ENCODE measurements at regions not wholly inside any gene's neighbourhood (a gene's known extent, or its start where the extent isn't known, plus 50 kb on each side); places are given as distances from the start of the nearest gene placed in this dataset.

DNA sequence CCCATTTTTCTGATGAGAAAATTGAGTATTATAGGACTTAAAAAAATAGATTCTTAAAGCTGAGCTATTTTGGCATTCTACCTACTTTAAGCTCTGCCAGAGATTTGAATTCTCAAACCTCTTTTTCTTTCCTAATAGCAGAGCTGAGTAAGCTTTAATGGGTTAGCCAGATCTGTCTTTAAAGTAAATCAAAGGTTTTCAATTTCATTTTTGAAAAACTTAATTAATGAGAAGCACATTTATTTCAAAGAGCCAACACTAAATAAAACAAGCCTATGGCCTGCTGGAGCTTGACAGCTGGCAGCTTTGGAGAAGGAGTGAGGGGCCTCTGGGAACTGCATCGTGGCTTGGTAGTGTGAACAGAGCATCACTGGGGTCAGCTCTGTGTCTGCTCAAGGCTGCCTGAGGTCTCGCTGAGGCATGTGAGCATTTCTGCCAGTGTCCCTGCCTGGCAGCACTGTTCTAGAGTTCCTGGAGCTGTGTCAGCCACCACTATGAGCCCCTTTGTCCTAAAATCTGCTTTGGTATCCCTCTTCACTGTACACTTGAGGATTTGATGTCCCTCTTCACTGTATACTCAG lies 50.4 kb upstream of the PRSS23 start:
- Histone ChIP-seq H3K4me3 (no peak overlapping the region), H3K27me3 (no peaks in the 10 kb centered on the region), H3K36me3 (no peaks in the 10 kb centered on the region), H3K27ac (no peak overlapping the region), H3K4me1 (peaks cover 0 to 13% (median 4%) of the 10 kb centered on the region in 4 donors), H3K9me3 (no peaks in the 10 kb centered on the region)
- no peak for DNase-seq
- no peak for TF ChIP-seq POLR2A (IDR thresholded peaks at IDR 0.05)
- WGBS, 2 donors, result 80 to 81% methylated on average over 2 of the region's 2 CpGs
- intact Hi-C loops (cut with DNase I), result no loop called here

DNA sequence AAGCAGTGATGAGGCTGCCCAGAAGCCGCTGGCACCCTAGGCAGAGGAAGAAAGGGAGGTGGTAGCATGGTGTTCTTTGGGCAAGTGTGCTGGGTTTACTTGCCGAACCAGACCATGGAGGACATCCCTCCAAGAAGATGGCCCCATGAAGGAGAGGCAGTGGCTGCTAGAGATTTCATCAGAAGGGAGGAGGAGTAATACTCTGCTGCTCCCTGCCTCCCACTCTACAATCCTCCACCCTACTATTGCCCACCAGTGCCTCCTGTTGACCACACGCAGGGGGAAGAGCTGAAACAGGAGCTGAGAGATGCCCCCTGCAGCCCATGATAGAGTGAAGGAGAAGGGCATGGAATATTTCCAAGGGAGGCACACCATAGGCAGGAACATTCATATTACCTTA lies 51.0 kb upstream of the PRSS23 start:
- peaks cover 0 to 13% (median 4%) of the 10 kb centered on the region in 4 donors for H3K4me1 ChIP-seq
- H3K36me3 ChIP-seq, result no peaks in the 10 kb centered on the region
- H3K9me3 ChIP-seq, result no peaks in the 10 kb centered on the region
- no peak overlapping the region for H3K4me3 ChIP-seq
- TF ChIP-seq, protein P1, sequence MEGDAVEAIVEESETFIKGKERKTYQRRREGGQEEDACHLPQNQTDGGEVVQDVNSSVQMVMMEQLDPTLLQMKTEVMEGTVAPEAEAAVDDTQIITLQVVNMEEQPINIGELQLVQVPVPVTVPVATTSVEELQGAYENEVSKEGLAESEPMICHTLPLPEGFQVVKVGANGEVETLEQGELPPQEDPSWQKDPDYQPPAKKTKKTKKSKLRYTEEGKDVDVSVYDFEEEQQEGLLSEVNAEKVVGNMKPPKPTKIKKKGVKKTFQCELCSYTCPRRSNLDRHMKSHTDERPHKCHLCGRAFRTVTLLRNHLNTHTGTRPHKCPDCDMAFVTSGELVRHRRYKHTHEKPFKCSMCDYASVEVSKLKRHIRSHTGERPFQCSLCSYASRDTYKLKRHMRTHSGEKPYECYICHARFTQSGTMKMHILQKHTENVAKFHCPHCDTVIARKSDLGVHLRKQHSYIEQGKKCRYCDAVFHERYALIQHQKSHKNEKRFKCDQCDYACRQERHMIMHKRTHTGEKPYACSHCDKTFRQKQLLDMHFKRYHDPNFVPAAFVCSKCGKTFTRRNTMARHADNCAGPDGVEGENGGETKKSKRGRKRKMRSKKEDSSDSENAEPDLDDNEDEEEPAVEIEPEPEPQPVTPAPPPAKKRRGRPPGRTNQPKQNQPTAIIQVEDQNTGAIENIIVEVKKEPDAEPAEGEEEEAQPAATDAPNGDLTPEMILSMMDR (IDR thresholded peaks at IDR 0.05), result no peak
- TF ChIP-seq POLR2A (IDR thresholded peaks at IDR 0.05) (no peak), POLR2AphosphoS5 (IDR thresholded peaks at IDR 0.05) (no peak), EP300 (IDR thresholded peaks at IDR 0.05) (no peak)
- 94% methylated on average over 3 of the region's 3 CpGs for WGBS, 2 donors
- no peak overlapping the region for H3K27ac ChIP-seq
- intact Hi-C loops (cut with DNase I), result no loop called here
- DNase-seq, result no peak
- H3K27me3 ChIP-seq, result no peaks in the 10 kb centered on the region

DNA sequence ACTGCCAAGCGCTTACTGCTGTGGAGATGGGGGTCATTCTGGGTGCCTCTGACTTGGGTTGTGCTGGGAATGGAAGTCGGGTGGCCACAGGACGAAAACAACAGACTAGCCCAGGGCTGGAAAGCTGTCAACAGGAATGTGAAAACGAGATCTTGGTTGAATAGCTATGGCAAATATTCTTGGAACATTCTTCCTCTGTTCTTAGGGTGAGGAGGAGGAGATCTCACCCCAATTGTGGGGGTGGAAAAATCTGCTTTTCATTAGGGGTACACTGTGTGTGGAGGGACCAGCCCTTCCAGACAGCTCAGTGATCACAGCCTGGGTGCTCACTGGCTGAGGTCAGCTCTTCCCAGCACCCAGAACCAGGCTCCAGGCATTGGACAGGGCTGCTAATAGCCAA lies 52.0 kb upstream of the PRSS23 start:
- Histone ChIP-seq H3K27ac (no peak overlapping the region), H3K4me1 (peaks cover 0 to 22% (median 9%) of the 10 kb centered on the region in 4 donors), H3K36me3 (no peaks in the 10 kb centered on the region), H3K9me3 (no peaks in the 10 kb centered on the region), H3K27me3 (no peaks in the 10 kb centered on the region), H3K4me3 (no peak overlapping the region)
- intact Hi-C loops (cut with DNase I), result no loop called here
- WGBS, 2 donors, result 85 to 86% methylated on average over 4 of the region's 4 CpGs
- no peak for DNase-seq
- TF ChIP-seq POLR2AphosphoS5 (IDR thresholded peaks at IDR 0.05) (no peak), EP300 (IDR thresholded peaks at IDR 0.05) (no peak), POLR2A (IDR thresholded peaks at IDR 0.05) (no peak)
- TF ChIP-seq, protein P1 (IDR thresholded peaks at IDR 0.05), result no peak

DNA sequence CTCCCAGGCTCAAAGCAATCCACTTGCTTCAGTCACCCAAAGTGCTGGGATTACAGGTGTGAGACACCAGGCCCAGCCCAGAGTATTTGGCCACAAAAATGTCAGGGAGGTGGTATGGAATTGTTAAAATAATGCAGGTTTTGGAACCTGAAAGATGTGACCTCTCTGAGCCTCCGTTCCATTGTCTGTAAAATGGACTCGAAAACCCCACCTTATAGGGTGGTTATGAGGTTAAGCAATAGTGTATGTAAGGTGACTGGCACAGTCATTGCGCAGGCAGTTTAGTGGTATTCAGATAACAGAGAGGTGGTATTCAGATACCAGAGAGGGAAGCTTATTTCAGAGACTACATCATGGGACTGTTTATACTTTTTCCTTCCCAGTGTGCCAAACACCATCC lies 52.5 kb upstream of the PRSS23 start:
- no peaks in the 10 kb centered on the region for H3K9me3 ChIP-seq
- WGBS, 2 donors, result 95 to 99% methylated on average over 3 of the region's 3 CpGs
- H3K27me3 ChIP-seq, result no peaks in the 10 kb centered on the region
- intact Hi-C loops (cut with DNase I), result no loop called here
- H3K4me3 ChIP-seq, result no peak overlapping the region
- H3K36me3 ChIP-seq, result no peaks in the 10 kb centered on the region
- H3K27ac ChIP-seq, result no peak overlapping the region
- TF ChIP-seq POLR2AphosphoS5 (IDR thresholded peaks at IDR 0.05), result no peak
- no peak for TF ChIP-seq POLR2A (IDR thresholded peaks at IDR 0.05)
- TF ChIP-seq, protein P1 (IDR thresholded peaks at IDR 0.05), result no peak
- no peak for TF ChIP-seq EP300 (IDR thresholded peaks at IDR 0.05)
- DNase-seq, result no peak
- peaks cover 0 to 27% (median 14%) of the 10 kb centered on the region in 4 donors for H3K4me1 ChIP-seq

DNA sequence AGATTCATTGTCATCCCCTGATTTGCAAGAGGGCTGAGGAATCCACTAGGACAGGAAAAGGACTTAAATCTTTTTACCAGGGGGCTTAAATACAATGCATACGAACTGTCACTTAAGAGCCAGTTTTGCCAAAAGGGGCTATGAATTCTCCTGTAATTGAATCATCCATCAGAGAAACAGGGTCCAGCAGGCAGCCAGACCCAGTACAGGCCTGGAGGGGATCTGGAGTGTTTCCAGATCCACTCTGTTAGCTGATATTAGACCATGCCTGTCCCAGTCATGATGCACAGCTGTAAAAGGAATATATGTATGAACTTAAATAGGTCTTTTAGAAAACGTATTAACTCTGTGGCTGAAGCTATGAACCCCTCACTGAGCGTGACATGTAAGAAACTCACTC lies 53.8 kb upstream of the PRSS23 start:
- intact Hi-C loops (cut with DNase I), result no loop called here
- DNase-seq, result no peak
- no peaks in the 10 kb centered on the region for H3K27me3 ChIP-seq
- H3K4me3 ChIP-seq, result no peak overlapping the region
- H3K4me1 ChIP-seq, result peaks cover 0 to 40% (median 26%) of the 10 kb centered on the region in 4 donors
- no peaks in the 10 kb centered on the region for H3K36me3 ChIP-seq
- no peak for TF ChIP-seq EP300 (IDR thresholded peaks at IDR 0.05)
- TF ChIP-seq, protein P1 (IDR thresholded peaks at IDR 0.05), result no peak
- TF ChIP-seq POLR2A (IDR thresholded peaks at IDR 0.05), result no peak
- TF ChIP-seq POLR2AphosphoS5 (IDR thresholded peaks at IDR 0.05), result no peak
- WGBS, 2 donors, result 89 to 91% methylated on average over 3 of the region's 3 CpGs
- no peak overlapping the region for H3K27ac ChIP-seq
- H3K9me3 ChIP-seq, result no peaks in the 10 kb centered on the region
